ENCODE measurements at regions not wholly inside any gene's neighbourhood (a gene's known extent, or its start where the extent isn't known, plus 50 kb on each side); places are given as distances from the start of the nearest gene placed in this dataset.
"Not testable (repeated sequence)": the region's sequence is repeated elsewhere in the genome, so short reads cannot be mapped to it uniquely, and the experiment has no call there.

GRCh38 chr4:106803083-106803482 lies 233.0 kb downstream of the DKK2 start:
- H3K27ac ChIP-seq: no peak overlapping the region
- TF ChIP-seq ZFX (IDR thresholded peaks at IDR 0.05): no peak
- TF ChIP-seq CTCF (conservative IDR thresholded peaks at IDR 0.05): no peak

DNA sequence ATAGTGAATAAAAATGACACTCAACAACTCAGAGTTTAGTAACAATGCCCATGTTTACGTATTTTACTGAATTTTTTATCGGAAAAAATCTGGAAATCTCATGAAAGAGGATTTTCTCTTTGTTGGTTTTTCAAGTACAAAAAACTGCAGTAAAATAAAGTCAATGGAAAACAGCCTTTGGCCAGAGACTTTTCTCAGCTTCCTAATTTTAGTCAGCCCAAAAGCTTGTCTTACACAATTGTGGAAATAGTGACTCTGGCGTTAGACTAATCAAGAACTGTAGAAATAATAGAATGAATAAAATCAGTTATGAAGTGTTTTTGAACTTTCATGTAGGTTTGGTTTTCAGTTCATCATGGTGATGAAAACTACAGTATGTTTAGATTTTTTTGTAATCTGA lies 234.7 kb downstream of the DKK2 start:
- no peak for TF ChIP-seq CTCF (conservative IDR thresholded peaks at IDR 0.05)
- TF ChIP-seq ZFX (IDR thresholded peaks at IDR 0.05): no peak
- H3K27ac ChIP-seq: no peak overlapping the region

DNA sequence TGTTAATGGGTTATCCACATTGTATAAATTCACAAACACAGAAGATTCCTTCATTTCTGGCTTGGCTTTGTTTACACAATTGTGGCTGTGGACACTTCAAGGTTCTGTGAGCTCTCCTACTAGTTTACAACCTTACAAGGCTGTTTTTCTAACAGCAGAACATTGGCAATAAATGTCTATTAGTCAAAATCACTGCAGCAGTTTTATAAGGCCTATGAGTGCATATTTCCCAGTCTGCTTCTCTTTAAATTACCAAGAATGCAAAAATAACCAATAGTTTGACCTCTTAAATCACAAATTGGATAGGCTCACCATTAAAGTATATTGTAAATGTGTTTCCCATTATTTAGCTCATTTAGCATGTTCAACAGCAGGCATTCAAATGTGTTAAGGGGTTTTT lies 239.2 kb downstream of the DKK2 start:
- H3K27ac ChIP-seq: no peak overlapping the region
- TF ChIP-seq ZFX (IDR thresholded peaks at IDR 0.05) (no peak), CTCF (conservative IDR thresholded peaks at IDR 0.05) (no peak)

- H3K27ac ChIP-seq: no peak overlapping the region
- no peak for TF ChIP-seq ZFX (IDR thresholded peaks at IDR 0.05)
- TF ChIP-seq CTCF (conservative IDR thresholded peaks at IDR 0.05): no peak
Measured at GRCh38 chr4:106795326-106795725, 240.8 kb downstream of the DKK2 start.

- no peak overlapping the region for H3K27ac ChIP-seq
- TF ChIP-seq ZFX (IDR thresholded peaks at IDR 0.05) (no peak), CTCF (conservative IDR thresholded peaks at IDR 0.05) (no peak)
Measured at GRCh38 chr4:106793933-106794332, 242.2 kb downstream of the DKK2 start.

- TF ChIP-seq ZFX (IDR thresholded peaks at IDR 0.05) (no peak), CTCF (conservative IDR thresholded peaks at IDR 0.05) (no peak)
- no peak overlapping the region for H3K27ac ChIP-seq
Measured at GRCh38 chr4:106775636-106776035, 260.5 kb downstream of the DKK2 start.

DNA sequence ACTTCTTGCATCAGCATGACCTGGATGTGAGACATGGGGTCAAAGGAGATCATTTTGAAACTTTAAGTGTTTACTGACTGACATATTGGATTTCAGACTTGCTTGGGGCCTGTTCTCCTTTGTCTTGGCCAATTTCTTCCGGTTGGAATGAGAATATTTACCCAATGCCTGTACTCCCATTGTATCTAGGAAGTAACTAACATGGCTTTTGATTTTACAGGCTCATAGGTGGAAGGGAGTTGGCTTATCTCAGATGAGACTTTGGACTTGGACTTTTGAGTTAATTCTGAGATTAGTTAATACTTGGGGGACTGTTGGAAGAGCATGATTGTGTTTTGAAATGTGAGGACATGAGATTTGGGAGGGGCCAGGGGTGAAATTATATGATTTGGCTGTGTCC lies 262.1 kb downstream of the DKK2 start:
- H3K27ac ChIP-seq: not testable (repeated sequence)

DNA sequence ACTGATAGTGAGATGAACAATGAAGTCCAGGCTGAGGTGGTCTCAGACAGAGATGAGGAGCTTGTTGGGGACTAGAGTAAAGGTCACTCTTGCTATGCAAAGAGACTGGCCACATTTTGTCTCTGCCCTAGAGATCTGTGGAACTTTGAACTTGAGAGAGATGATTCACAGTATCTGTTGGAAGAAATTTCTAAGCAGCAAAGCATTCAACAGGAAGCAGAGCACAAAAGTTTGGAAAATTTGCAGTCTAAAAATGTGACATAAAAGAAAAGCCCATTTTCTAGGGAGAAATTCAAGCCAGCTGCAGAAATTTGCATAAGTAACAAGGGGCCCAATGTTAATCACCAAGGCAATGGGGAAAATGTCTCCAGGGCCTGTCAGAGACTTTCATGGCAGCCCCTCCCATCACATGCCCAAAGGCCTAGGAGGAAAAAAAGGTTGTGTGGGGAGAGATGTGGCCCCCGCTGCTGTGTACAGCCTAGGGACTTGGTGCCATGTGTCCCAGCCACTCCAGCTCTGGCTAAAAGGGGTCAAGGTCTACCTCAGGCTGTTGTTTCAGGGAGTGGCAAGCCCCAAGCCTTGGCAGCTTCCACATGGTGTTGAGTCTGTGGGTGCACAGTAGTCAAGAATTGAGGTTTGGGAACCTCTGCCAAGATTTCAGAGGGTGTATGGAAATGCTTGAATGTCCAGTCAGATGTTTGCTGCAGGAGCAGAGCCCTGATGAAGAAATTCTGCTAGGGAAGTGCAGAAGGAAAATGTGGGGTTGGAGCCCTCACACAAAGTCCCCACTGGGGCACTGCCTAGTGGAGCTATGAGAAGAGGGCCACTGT lies 262.8 kb downstream of the DKK2 start:
- no peak overlapping the region for H3K27ac ChIP-seq
- TF ChIP-seq CTCF (conservative IDR thresholded peaks at IDR 0.05) (no peak), ZFX (IDR thresholded peaks at IDR 0.05) (no peak)
